NCI-H1105 (cell line): ENCODE measurements at regions not wholly inside any gene's neighbourhood (a gene's known extent, or its start where the extent isn't known, plus 50 kb on each side); places are given as distances from the start of the nearest gene placed in this dataset.
"Not testable (repeated sequence)": the region's sequence is repeated elsewhere in the genome, so short reads cannot be mapped to it uniquely, and the experiment has no call there.

Source experiments
- DNase-seq: peaks from one replicate; lab custom pipeline; 2025; lab: John Stamatoyannopoulos, UW

GRCh38 chr13:112263152-112263551 lies 113.0 kb upstream of the SPACA7 start:
- DNase-seq, result no peak

- DNase-seq, result no peak
Measured at GRCh38 chr13:112267660-112268059, 108.5 kb upstream of the SPACA7 start.

- DNase-seq, result no peak
Measured at GRCh38 chr13:112270951-112271350, 105.2 kb upstream of the SPACA7 start.

DNA sequence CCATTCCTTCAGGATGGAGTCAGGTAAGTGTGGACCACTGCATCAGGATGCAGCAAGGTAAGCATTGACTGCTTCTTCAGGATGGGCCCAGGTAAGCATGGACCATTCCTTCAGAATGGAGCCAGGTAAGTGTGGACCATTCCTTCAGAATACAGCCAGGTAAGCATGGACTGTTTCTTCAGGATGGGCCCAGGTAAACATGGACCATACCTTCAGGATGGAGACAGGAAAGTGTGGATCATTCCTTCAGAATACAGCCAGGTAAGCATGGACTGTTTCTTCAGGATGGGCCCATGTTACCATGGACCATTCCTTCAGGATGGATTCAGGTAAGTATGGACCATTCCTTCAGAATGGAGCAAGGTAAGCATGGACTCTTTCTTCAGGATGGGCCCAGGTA lies 89.4 kb upstream of the SPACA7 start:
- DNase-seq, result not testable (repeated sequence)

DNA sequence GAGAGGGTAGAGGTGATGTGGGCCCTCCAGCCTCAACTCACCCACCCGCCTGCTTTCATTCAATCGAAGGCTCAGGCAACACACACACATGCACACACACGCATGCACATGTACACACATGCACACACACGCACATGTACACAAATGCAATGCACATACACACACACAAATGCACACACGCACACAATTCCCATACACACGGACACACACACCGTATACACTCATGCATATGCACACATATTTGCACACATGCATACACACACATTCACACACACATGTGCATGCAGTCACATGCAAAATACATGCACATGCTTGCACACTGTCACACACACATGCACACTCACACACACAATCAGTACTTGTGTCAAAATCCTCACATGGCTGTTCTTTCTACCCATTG lies 55.9 kb upstream of the SPACA7 start:
- DNase-seq, result no peak

GRCh38 chr13:112322557-112322956 lies 53.6 kb upstream of the SPACA7 start:
- no peak for DNase-seq

- no peak for DNase-seq
Measured at GRCh38 chr13:112324116-112324515, 52.0 kb upstream of the SPACA7 start.

DNA sequence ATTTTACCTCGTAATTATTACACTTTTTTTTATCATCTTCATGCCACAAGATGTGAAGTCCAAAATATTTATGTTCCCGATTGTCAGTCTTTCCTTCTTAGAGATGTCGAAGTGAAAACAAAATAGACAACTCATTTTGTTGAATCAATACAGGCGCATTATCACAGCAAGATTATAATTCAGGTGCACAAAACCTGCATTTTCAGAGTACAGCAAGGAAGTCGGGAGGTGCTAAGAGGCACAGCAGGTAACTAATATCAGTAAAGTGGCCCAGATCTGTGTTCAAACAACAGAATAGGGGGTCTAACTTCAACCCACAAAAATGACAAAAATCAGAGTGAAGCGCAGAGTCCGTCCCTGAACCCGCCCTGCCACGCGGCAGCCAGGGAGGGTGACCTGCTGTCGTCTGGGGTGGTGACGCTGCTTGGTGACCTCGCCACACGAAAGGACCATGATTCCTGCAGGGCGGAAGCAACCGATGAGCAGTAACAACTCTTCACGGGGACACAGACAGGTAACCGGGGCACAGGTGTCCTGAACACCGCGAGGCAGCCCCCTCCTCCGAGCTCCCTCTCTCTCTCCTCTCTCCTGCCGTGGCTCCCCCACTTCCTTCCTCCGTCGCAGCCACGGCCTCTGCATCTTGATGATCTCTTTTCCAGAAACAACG lies 50.9 kb upstream of the SPACA7 start:
- no peak for DNase-seq

DNA sequence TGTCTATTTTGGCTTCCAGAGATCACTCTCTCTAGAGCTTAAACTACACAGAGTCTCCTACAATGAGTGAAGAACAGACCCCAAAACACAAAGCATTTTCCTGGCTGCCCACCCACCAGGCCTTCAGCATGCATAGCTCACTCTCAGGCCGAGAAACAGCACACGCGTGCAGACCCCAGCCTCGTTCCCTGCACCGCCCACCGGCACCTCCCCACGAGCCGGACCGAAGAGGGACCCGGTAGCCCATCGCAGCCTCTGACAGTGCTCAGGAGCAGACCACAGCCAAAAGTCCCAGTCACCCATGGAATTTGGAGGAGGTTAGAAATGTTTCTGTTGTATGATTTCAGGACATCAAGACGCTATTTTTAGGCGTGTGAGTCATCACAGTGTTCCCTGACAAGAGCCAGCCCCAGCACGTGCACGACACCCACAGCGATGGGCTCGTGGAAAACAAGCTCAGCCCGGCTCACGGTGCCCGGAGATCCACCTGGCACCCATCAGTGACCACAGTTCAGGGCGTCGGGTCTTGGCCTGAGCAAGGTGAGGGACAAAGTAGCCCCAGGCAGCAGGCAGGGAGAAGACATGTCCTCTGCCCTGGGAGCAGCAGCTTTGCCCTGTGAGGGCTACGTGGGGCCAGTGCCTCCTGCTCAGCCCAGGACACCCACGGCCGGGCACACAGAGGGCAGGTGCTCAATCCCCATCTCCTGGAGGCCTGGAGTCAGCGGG lies 50.1 kb upstream of the SPACA7 start:
- DNase-seq, result no peak
